ENCODE measurements at regions not wholly inside any gene's neighbourhood (a gene's known extent, or its start where the extent isn't known, plus 50 kb on each side); places are given as distances from the start of the nearest gene placed in this dataset.

DNA sequence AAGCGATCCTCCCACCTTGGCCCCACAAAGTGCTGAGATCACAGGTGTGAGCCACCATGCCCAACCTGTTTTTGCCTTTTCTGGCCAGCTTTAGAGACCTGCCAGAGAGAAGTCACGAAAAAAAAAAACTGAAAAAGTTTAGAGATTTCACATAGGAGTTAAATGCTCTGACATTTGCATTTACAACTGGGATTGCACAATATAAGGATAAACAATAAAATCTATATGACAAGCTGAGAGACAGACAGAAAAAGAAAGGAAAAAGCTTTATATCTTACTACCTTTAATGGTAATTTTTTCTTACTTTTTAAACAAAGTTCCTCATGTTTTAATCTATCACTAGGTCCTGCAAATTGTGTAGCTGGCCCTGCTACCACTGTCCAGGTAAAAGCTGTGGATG, 466.5 kb downstream of the TXNL1 start:
- TF ChIP-seq, protein P1, sequence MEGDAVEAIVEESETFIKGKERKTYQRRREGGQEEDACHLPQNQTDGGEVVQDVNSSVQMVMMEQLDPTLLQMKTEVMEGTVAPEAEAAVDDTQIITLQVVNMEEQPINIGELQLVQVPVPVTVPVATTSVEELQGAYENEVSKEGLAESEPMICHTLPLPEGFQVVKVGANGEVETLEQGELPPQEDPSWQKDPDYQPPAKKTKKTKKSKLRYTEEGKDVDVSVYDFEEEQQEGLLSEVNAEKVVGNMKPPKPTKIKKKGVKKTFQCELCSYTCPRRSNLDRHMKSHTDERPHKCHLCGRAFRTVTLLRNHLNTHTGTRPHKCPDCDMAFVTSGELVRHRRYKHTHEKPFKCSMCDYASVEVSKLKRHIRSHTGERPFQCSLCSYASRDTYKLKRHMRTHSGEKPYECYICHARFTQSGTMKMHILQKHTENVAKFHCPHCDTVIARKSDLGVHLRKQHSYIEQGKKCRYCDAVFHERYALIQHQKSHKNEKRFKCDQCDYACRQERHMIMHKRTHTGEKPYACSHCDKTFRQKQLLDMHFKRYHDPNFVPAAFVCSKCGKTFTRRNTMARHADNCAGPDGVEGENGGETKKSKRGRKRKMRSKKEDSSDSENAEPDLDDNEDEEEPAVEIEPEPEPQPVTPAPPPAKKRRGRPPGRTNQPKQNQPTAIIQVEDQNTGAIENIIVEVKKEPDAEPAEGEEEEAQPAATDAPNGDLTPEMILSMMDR (IDR thresholded peaks at IDR 0.05) = no peak

DNA sequence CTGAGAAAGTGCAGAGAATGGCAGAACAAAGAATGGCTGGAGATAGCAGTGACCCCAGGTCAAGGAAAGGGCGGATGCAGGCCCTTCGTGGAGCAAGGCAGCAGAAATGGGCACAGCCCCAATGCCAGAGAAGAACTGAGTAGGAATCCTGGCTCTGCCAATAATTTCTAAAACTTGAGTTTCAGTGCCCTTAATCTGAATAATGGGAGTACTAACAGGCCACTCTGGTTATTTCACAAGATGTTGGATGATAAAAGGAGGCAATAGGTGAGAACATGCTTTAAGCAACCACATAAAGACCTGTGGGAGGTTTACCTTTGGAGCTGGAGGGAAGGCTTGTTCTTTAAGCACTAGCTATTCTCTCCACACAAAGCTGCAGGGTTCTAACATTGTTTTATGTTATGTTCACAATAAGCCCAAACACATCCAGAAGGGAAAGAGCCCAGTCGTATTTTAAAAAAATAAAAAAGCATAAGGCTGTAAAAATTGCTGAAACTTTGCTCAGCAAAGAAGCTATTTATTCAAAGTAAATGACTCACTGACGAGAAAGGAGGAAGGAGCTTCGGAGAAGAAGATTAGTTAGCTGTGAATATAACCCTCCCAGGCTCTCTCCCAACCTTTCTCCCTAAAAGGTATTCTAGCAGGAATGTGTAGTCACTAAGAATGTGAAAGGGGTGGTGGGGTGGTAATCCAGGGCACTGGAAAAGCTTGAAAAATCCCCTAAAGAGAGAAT, 470.2 kb downstream of the TXNL1 start:
- TF ChIP-seq, protein P1 (IDR thresholded peaks at IDR 0.05) = no peak

DNA sequence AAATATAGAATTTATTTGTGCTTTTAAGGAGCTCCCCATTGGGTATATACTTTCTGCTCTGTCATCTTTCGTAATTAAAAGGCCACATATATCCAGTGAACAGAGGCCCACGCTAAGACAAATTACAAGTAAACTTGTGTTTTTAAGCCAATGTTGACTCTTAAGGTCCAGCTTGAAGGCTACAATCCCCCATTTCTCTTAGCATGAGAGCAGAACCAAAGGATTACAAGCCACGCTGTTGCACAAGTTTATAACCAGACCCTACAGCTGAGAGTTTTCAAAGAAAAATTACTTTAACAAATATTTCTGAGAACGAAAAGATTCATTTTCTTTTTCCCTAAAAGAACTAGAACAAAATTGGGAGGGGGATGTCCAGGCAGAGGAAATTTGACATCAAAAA, 471.0 kb downstream of the TXNL1 start:
- TF ChIP-seq, protein P1 (IDR thresholded peaks at IDR 0.05) = no peak

DNA sequence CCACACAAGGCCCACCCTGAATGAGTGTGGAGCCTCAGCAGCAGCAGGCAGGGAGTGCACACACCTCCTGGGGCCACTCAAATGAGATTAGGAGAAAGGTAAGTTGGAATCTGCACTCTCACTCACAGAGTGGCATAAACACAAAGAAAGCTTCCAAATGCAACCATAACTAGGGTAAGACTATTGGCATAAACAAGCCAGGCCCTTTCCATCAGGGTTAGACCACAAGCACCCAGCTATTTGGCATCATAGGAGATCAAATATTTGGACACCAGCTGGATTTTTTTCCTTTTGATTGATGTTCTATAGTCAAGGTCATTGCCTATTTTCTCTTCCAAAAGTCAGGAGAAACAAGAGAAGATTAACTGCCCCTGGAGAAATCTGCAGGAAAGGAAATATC, 471.5 kb downstream of the TXNL1 start:
- TF ChIP-seq, protein P1 (IDR thresholded peaks at IDR 0.05) = no peak

DNA sequence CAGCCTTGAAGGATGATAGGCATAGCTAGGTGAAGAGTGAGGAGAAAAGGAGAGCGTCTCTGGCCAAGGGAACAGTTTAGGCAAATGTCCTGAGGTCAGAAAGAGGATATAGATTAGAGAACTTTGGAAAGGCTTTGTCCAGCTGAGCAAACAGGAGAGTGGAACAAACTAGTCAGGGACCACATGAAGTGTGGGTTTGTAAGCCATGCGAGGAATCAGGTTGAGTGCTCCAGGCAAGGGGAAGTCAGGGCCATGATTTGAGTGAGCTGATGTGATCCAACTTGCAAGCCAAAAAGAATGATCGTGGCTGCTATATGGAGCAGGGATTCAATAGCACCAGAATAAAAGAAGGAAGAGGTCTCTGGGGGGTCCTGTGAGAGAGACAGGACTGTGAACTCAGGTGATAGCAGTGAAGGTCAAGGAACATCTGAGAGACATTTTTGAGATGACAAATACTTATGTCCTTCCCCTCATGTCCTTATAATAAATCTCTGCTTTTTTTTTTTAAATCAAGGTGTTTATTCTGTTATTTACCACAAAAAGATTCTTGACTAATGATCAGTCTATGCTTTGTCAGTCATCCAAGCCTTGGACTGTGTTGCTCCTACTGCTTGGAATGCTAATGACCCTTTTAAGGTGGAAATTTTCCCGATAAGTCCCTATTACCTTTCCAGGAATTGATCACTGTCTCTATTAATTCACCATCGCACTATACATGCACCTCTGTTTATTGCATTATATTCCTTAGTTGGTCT, 472.6 kb downstream of the TXNL1 start:
- TF ChIP-seq, protein P1 (IDR thresholded peaks at IDR 0.05) = no peak

DNA sequence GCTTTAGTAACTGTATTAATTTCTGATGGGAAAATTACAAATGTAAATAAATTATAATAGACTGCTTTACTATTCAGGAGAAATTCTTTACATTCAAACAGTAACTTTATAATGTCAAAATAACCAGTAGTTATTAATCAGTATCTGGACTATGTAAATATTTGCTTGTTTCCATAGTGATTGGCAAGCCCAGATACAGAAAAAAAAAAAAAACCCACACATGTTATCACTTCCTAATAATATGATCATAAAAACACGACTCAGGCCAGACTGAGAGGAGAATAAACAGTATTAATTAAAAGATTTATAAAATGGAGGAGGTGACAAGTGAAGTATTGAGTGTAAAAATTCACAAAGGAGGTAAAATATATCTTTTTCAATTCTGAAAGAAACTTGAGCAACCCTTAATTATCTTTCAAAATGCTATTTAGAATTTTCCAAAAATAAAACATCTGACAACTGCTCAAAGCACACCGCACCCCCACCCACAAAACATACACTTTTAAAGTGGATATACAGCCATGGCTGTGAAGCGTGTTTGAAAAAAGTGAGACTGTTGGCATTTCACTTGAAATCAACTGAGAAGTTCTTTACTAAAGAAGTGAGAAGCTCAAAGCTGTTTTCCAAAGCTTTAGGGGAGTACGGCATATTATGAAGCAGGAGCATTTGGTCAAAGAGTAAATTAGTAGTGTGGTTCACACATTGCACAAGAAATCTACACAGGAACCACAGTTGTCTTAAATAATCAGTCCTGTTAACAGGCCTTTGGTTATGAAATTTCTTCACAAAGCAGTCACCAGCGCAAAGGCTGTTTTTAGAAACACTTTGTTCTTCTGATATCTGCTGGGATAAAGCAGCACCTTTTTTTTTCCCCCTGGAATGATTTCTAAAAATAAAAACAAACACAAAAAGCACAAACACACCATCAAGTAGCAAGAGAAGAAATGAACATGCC, 475.8 kb downstream of the TXNL1 start:
- TF ChIP-seq, protein P1 (IDR thresholded peaks at IDR 0.05) = no peak

DNA sequence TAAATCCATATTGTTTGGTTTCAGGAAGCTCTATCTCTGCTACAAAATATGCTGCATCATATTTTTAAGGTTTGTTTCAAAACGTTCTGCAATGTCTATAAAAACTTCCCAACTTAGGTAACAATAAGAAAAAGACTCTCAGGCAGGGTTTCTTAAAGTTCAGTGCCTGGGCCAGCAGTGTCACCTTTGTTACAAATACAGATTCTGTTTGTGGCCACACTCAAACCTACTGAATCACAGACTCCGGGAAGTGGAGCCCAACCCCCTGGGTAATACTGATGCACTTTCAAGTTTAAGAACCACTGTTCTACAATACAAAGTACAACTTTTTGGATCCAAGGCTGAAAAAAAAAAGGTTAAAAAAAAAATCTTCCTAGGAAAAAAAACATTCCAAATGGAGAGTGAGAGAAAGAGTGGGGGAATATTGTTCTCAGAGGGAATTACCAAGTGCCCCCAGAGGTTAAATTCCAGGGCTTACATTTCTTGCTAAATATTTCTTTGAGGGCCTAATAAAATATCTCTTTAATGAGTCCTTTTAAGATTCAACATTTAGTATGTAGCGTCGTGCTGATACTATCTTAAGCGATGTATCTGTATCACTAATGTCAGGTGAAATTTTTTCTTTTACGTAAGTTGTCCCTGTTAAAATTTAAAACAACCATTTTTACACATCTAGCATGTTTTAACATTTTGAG, 476.7 kb downstream of the TXNL1 start:
- TF ChIP-seq, protein P1 (IDR thresholded peaks at IDR 0.05) = no peak
